ENCODE measurements at regions not wholly inside any gene's neighbourhood (a gene's known extent, or its start where the extent isn't known, plus 50 kb on each side); places are given as distances from the start of the nearest gene placed in this dataset.

- Histone ChIP-seq H3K4ac (replicated peaks; ENCODE audit: insufficient read length, low read depth, low read length) (peak overlapping the region; percentile 66), H3K79me2 (ENCODE audit: control insufficient read depth in 1 of 2, insufficient read depth in 2 of 2, low read length in 2 of 2) (peaks cover 0 to 14% of the 10 kb centered on the region in 2 experiments; a peak in 1 of 4 replicates), H2AK5ac (ENCODE audit: low read depth, low read length) (no peak overlapping the region), H3K4me1 (replicated peaks in 1 of 4; ENCODE audit: control insufficient read depth in 3 of 4, insufficient read depth in 4 of 4, low read length in 3 of 4) (peaks cover 2 to 30% (median 14%) of the 10 kb centered on the region in 4 experiments; a peak in 4 of 7 replicates), H3K27ac (ENCODE audit: low read depth, low read length) (no peak overlapping the region), H4K5ac (ENCODE audit: insufficient read length, low read depth, low read length) (no peak overlapping the region), H4K91ac (replicated peaks; ENCODE audit: insufficient read length, low read length) (peak overlapping the region; percentile 81), H3K9ac (replicated peaks in 1 of 4; ENCODE audit: extremely low read depth in 1 of 4, low read depth in 3 of 4, low read length in 3 of 4) (no peak overlapping the region), H2BK5ac (ENCODE audit: low read depth, low read length) (peak overlapping the region; percentile 7; the same call in 1 of the 2 replicates), H3K27me3 (replicated peaks in 1 of 4; ENCODE audit: control insufficient read depth in 3 of 4, extremely low read depth in 1 of 4, insufficient read depth in 3 of 4, low read length in 3 of 4) (no peaks in the 10 kb centered on the region), H4K20me1 (replicated peaks in 1 of 2; ENCODE audit: control insufficient read depth in 1 of 2, insufficient read depth in 2 of 2, low read length in 2 of 2) (no peaks in the 10 kb centered on the region), H2BK20ac (ENCODE audit: low read length) (peak overlapping the region; percentile 68; the same call in 1 of the 2 replicates), H4K8ac (ENCODE audit: extremely low read depth, insufficient read depth, low read length) (no peak overlapping the region), H2AFZ (ENCODE audit: low read length) (no peak overlapping the region), H3K23ac (ENCODE audit: insufficient read length) (no peak overlapping the region), H2BK120ac (replicated peaks; ENCODE audit: low read depth, low read length) (peak overlapping the region; percentile 76), H3K36me3 (ENCODE audit: control insufficient read depth in 2 of 4, insufficient read depth in 4 of 4, low read length in 3 of 4) (no peaks in the 10 kb centered on the region), H3K4me2 (ENCODE audit: insufficient read depth in 1 of 2, low read depth in 2 of 2, low read length in 2 of 2) (no peak overlapping the region), H3K56ac (replicated peaks; ENCODE audit: insufficient read length, low read depth, low read length) (no peak overlapping the region), H3K14ac (ENCODE audit: insufficient read length) (no peak overlapping the region), H3K4me3 (ENCODE audit: extremely low read depth in 1 of 4, insufficient read depth in 2 of 4, low read depth in 3 of 4, low read length in 4 of 4) (no peak overlapping the region), H2BK15ac (ENCODE audit: low read length) (no peak overlapping the region), H3K9me3 (ENCODE audit: insufficient read depth in 2 of 2, low read depth in 1 of 2, low read length in 1 of 2) (no peaks in the 10 kb centered on the region), H2BK12ac (ENCODE audit: low read depth, low read length) (no peak overlapping the region), H3K23me2 (ENCODE audit: low read depth, low read length) (no peaks in the 10 kb centered on the region; the same call in 1 of the 2 replicates), H3K79me1 (ENCODE audit: low read depth, low read length) (no peaks in the 10 kb centered on the region), H3K18ac (ENCODE audit: extremely low read depth, low read length) (no peak overlapping the region)
- no peak for FAIRE-seq
- TF ChIP-seq SAP30 (IDR thresholded peaks at IDR 0.05; ENCODE audit: insufficient read depth, insufficient replicate concordance, low read length), result no peak
- TF ChIP-seq GABPA (IDR thresholded peaks at IDR 0.05; ENCODE audit: borderline replicate concordance, insufficient read depth, low read length), result no peak
- no peak for TF ChIP-seq SP2 (IDR thresholded peaks at IDR 0.05; ENCODE audit: low read length)
- no peak for TF ChIP-seq TAF1 (IDR thresholded peaks at IDR 0.05; ENCODE audit: low read depth, low read length)
- TF ChIP-seq, protein P1, sequence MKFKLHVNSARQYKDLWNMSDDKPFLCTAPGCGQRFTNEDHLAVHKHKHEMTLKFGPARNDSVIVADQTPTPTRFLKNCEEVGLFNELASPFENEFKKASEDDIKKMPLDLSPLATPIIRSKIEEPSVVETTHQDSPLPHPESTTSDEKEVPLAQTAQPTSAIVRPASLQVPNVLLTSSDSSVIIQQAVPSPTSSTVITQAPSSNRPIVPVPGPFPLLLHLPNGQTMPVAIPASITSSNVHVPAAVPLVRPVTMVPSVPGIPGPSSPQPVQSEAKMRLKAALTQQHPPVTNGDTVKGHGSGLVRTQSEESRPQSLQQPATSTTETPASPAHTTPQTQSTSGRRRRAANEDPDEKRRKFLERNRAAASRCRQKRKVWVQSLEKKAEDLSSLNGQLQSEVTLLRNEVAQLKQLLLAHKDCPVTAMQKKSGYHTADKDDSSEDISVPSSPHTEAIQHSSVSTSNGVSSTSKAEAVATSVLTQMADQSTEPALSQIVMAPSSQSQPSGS (IDR thresholded peaks at IDR 0.05; ENCODE audit: low read length), result no peak
- TF ChIP-seq CHD2 (IDR thresholded peaks at IDR 0.05; ENCODE audit: low read length), result no peak
- no peak for TF ChIP-seq GTF2F1 (IDR thresholded peaks at IDR 0.05; ENCODE audit: borderline replicate concordance, low read depth, low read length)
- TF ChIP-seq USF2 (IDR thresholded peaks at IDR 0.05; ENCODE audit: low read length), result no peak
- no peak for TF ChIP-seq POU5F1 (IDR thresholded peaks at IDR 0.05; ENCODE audit: low read depth, low read length)
- DNase-seq (ENCODE audit: low read depth in 1 of 2, low spot score in 2 of 2), result no peak
- ChIA-PET POLR2A (ENCODE audit: partially characterized antibody) (no interaction called here), CTCF (ENCODE audit: partially characterized antibody) (no interaction called here)
- WGBS, 2 experiments (ENCODE audit: extremely low coverage in 1 of 2, insufficient coverage in 1 of 2, insufficient read length in 1 of 2, insufficient replicate concordance in 2 of 2, low coverage in 1 of 2, low lambda C conversion rate in 2 of 2, missing lambda C conversion rate in 1 of 2), result 95% methylated on average over 1 of the region's 1 CpG; no CpG with 5 or more reads in 1 of the 2 experiments
Observed at GRCh38 chr18:34550902-34551301, 159.2 kb upstream of the DTNA start.
